GM08714 (cell line): ENCODE measurements at regions not wholly inside any gene's neighbourhood (a gene's known extent, or its start where the extent isn't known, plus 50 kb on each side); places are given as distances from the start of the nearest gene placed in this dataset.

Source experiments
- H3K4me3 ChIP-seq: fragments of 200-500 bp; sonication (Bioruptor generic); 2 replicates; pipeline ENCODE4 v1.5.1; 2014; ENCODE audit warnings: mild to moderate bottlenecking, low read length, inconsistent platforms
- ZNF274 ChIP-seq: IDR thresholded peaks from 2 replicates; pipeline ENCODE4 v1.6.1; 2012; ENCODE audit warnings: mild to moderate bottlenecking, low read depth, low read length

- H3K4me3 ChIP-seq: no peak overlapping the region
- TF ChIP-seq ZNF274: no peak
These were observed 1341.5 kb upstream of the TENM4 start for GRCh38 chr11:80782135-80782885.

- TF ChIP-seq ZNF274: no peak
- no peak overlapping the region for H3K4me3 ChIP-seq
These were observed 1339.2 kb upstream of the TENM4 start for GRCh38 chr11:80779905-80780605.

GRCh38 chr11:80778941-80779340 lies 1338.1 kb upstream of the TENM4 start:
- H3K4me3 ChIP-seq: no peak overlapping the region
- no peak for TF ChIP-seq ZNF274

- no peak overlapping the region for H3K4me3 ChIP-seq
- no peak for TF ChIP-seq ZNF274
These were observed 1337.6 kb upstream of the TENM4 start for GRCh38 chr11:80778432-80778831.

GRCh38 chr11:80773919-80774318 lies 1333.1 kb upstream of the TENM4 start:
- TF ChIP-seq ZNF274: no peak

GRCh38 chr11:80771017-80771416 lies 1330.2 kb upstream of the TENM4 start:
- no peak overlapping the region for H3K4me3 ChIP-seq
- no peak for TF ChIP-seq ZNF274

More at GRCh38 chr11:80773919-80774318, 1333.1 kb upstream of the TENM4 start:
- no peak overlapping the region for H3K4me3 ChIP-seq

GRCh38 chr11:80758787-80759186 lies 1318.0 kb upstream of the TENM4 start:
- no peak for TF ChIP-seq ZNF274
- H3K4me3 ChIP-seq: no peak overlapping the region

- TF ChIP-seq ZNF274: no peak
- H3K4me3 ChIP-seq: no peak overlapping the region
These were observed 1307.5 kb upstream of the TENM4 start for GRCh38 chr11:80748207-80748925.

GRCh38 chr11:80746300-80746699 lies 1305.5 kb upstream of the TENM4 start:
- H3K4me3 ChIP-seq: no peak overlapping the region
- TF ChIP-seq ZNF274: no peak

- TF ChIP-seq ZNF274: no peak
- no peak overlapping the region for H3K4me3 ChIP-seq
These were observed 1304.6 kb upstream of the TENM4 start for GRCh38 chr11:80745416-80745815.

GRCh38 chr11:80733790-80734189 lies 1293.0 kb upstream of the TENM4 start:
- no peak for TF ChIP-seq ZNF274
- H3K4me3 ChIP-seq: no peak overlapping the region

- no peak overlapping the region for H3K4me3 ChIP-seq
- no peak for TF ChIP-seq ZNF274
These were observed 1292.5 kb upstream of the TENM4 start for GRCh38 chr11:80733361-80733760.

GRCh38 chr11:80727315-80727714 lies 1286.5 kb upstream of the TENM4 start:
- no peak overlapping the region for H3K4me3 ChIP-seq
- no peak for TF ChIP-seq ZNF274

- no peak for TF ChIP-seq ZNF274
- no peak overlapping the region for H3K4me3 ChIP-seq
These were observed 1285.4 kb upstream of the TENM4 start for GRCh38 chr11:80726236-80726635.

GRCh38 chr11:80724366-80724765 lies 1283.5 kb upstream of the TENM4 start:
- H3K4me3 ChIP-seq: no peak overlapping the region
- no peak for TF ChIP-seq ZNF274
